Mucosa of descending colon (tissue), 3 donors: ENCODE measurements at regions not wholly inside any gene's neighbourhood (a gene's known extent, or its start where the extent isn't known, plus 50 kb on each side); places are given as distances from the start of the nearest gene placed in this dataset.

Experiments
- ATAC-seq: fragments of 200-7000 bp; cut with Tn5 transposase; one replicate; pipeline ENCODE4 v1.9.1; 2020; ENCODE audit warnings: mild to moderate bottlenecking, moderate library complexity
- DNase-seq, 3 donors: peaks; one replicate each; pipeline ENCODE4 v3.0.0-alpha.2; 2020
- H3K36me3 ChIP-seq: fragments of 200-600 bp; one replicate; pipeline ENCODE4 v1.8.0; 2021; ENCODE audit warnings: low read depth, mild to moderate bottlenecking
- H3K4me1 ChIP-seq: fragments of 200-600 bp; one replicate; pipeline ENCODE4 v1.8.0; 2021; ENCODE audit warnings: low read depth, mild to moderate bottlenecking
- H3K4me3 ChIP-seq: fragments of 200-600 bp; one replicate; pipeline ENCODE4 v1.8.0; 2021; ENCODE audit warnings: mild to moderate bottlenecking
- H3K9me3 ChIP-seq: fragments of 200-600 bp; one replicate; pipeline ENCODE4 v1.8.0; 2021; ENCODE audit warnings: mild to moderate bottlenecking
- intact Hi-C, 2 donors: fragments of 100-400 bp; cut with DNase I in 1 of 2; cut with micrococcal nuclease in 1 of 2; formaldehyde crosslinking; loops; one replicate each; pipeline versions ENCODE4 v1.11.0 to v1.11.1; 2022; cut with DNase I, micrococcal nuclease
- TF ChIP-seq, protein P1 (sequence below): fragments of 200-600 bp; IDR thresholded peaks from one replicate; pipeline ENCODE4 v1.8.0; 2022; ENCODE audit warnings: antibody characterized with exemption, mild to moderate bottlenecking
- donor health status: DM: no; HTN: no; CAD: no; lungs with moderate emphysema.
- donor health status: DM: no; HTN: no; CAD: no.
- donor health status: DM: no; HTN: yes; CAD: no.

DNA sequence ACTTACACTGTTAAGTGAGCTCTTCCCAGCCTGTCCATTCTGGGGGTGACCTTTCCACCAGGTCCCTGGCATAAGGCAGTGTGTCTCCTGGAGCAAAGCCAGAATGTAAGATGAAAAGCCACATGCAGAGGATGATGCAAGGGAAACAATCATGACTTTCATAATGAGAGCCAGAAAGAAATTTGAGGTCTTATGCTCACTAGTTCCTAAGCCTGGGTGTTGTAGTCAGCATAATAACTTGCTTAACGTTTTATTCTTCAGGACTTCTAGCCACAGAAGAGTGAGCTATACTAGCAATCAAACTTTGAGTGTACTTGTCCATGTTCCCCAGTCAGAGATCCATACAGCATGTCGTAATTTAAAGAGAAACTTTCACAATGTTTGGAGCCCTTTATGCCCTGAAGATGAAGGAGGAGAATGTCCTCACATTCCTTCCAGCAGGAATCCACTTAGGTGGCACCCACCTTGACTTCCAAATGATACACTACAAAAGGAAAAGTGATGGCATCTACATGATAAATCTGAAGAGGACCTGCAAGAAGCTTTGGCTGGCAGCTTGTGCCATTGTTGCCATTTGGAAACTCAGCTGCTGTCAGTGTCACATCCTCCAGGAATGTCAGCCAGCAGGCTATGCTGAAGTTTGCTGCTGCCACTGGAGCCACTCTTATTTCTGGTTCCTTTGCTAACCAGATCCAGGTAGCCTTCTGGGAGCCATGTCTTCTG, 60.5 kb upstream of the FOXD3 start:
- H3K9me3 ChIP-seq: no peaks in the 10 kb centered on the region
- no peak for DNase-seq
- ATAC-seq: no peak
- intact Hi-C loops: no loop called here
- TF ChIP-seq, protein P1, sequence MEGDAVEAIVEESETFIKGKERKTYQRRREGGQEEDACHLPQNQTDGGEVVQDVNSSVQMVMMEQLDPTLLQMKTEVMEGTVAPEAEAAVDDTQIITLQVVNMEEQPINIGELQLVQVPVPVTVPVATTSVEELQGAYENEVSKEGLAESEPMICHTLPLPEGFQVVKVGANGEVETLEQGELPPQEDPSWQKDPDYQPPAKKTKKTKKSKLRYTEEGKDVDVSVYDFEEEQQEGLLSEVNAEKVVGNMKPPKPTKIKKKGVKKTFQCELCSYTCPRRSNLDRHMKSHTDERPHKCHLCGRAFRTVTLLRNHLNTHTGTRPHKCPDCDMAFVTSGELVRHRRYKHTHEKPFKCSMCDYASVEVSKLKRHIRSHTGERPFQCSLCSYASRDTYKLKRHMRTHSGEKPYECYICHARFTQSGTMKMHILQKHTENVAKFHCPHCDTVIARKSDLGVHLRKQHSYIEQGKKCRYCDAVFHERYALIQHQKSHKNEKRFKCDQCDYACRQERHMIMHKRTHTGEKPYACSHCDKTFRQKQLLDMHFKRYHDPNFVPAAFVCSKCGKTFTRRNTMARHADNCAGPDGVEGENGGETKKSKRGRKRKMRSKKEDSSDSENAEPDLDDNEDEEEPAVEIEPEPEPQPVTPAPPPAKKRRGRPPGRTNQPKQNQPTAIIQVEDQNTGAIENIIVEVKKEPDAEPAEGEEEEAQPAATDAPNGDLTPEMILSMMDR: no peak
- H3K4me3 ChIP-seq: no peak overlapping the region
- no peaks in the 10 kb centered on the region for H3K4me1 ChIP-seq
- no peaks in the 10 kb centered on the region for H3K36me3 ChIP-seq

DNA sequence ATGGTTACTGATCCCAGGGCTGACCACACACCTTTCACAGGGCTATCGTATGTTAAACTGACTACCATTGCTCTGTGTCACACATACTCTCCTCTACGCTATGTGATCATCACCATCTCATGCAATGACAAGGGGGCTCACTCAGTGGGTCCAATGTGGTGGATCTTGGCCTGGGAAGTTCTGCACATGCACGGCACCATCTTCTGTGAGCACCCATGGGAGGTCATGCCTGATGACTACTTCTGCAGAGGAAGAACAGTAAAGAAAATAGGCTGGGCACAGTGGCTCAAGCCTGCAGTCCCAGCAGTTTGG, 60.0 kb upstream of the FOXD3 start:
- no peaks in the 10 kb centered on the region for H3K9me3 ChIP-seq
- TF ChIP-seq, protein P1: no peak
- H3K4me3 ChIP-seq: no peak overlapping the region
- no peaks in the 10 kb centered on the region for H3K36me3 ChIP-seq
- no peaks in the 10 kb centered on the region for H3K4me1 ChIP-seq
- DNase-seq (no peak), ATAC-seq (no peak)
- intact Hi-C loops: no loop called here

DNA sequence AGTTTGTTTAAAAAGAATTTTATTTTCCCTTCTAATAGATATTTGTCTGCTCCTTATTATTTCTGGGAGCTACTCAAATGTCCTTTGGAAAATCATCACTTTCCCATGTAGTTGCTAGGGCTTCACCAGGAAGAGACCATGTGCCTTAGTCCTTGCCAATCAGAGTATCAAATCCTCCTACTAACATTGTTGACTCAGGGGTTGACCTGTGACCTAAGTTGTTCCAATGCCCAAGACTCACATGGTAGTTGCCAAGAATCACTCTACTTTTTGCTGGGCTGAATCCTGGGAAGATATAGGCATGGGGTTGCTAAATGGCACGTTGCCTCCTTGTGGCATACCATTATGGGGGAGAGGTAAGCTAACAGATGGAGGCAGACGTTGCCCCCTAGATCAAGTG, 58.2 kb upstream of the FOXD3 start:
- ATAC-seq (no peak), DNase-seq (no peak)
- TF ChIP-seq, protein P1: no peak
- H3K4me3 ChIP-seq: no peak overlapping the region
- intact Hi-C loops: no loop called here
- H3K36me3 ChIP-seq: no peaks in the 10 kb centered on the region
- H3K4me1 ChIP-seq: no peaks in the 10 kb centered on the region
- no peaks in the 10 kb centered on the region for H3K9me3 ChIP-seq

DNA sequence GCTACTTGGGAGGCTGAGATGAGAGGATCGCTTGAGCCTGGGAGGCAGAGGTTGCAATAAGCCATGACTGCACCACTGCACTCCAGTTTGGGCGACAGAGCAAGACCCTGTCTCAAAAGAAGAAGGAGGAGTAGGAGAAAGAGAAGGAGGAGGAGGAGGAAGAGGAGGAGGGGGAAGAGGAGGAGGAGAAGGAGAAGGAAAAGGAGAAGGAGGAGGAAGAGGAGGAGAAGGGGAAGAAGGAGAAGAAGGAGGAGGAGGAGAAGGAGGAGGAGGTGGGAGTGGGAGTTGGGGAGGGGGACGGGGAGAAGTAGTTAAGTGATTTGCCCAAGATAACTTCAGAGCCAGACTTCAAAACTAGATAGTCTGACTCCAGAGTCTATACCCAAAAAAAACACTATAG, 55.5 kb upstream of the FOXD3 start:
- TF ChIP-seq, protein P1: no peak
- Histone ChIP-seq H3K4me1 (no peaks in the 10 kb centered on the region), H3K9me3 (no peaks in the 10 kb centered on the region), H3K4me3 (no peak overlapping the region), H3K36me3 (no peaks in the 10 kb centered on the region)
- intact Hi-C loops: no loop called here
- DNase-seq (no peak), ATAC-seq (no peak)

DNA sequence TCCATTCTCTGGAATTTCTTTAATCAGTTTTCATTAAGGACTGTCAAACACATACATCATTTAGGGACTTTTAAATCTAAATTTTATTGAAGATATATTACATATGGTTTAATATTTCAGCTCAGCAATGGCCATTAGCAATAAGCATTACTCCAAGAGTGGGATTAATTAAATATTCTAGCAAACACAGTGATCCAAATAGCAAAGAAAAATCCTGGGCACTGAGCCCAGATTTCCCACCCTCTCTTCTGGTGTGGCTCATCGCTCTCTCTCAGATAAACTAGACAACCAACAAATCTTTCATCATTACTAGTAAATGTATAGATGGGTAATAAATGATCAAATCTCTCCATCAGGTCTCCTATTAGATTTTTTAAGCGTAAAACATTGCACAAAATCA, 53.5 kb upstream of the FOXD3 start:
- no peak overlapping the region for H3K4me3 ChIP-seq
- DNase-seq: no peak

More for the DNA sequence above, 53.5 kb upstream of the FOXD3 start:
- ATAC-seq: no peak
- Histone ChIP-seq H3K36me3 (no peaks in the 10 kb centered on the region), H3K4me1 (no peaks in the 10 kb centered on the region), H3K9me3 (no peaks in the 10 kb centered on the region)
- intact Hi-C loops: no loop called here
- TF ChIP-seq, protein P1: no peak
